DMS153 treated with DMSO at 0.1 percent for 48 hours (cell line): ENCODE measurements at regions not wholly inside any gene's neighbourhood (a gene's known extent, or its start where the extent isn't known, plus 50 kb on each side); places are given as distances from the start of the nearest gene placed in this dataset.
"Not testable (repeated sequence)": the region's sequence is repeated elsewhere in the genome, so short reads cannot be mapped to it uniquely, and the experiment has no call there.

Experiments
- DNase-seq: peaks from one replicate; lab custom pipeline; 2025; ENCODE audit not compliant: unreplicated experiment; lab: John Stamatoyannopoulos, UW

DNA sequence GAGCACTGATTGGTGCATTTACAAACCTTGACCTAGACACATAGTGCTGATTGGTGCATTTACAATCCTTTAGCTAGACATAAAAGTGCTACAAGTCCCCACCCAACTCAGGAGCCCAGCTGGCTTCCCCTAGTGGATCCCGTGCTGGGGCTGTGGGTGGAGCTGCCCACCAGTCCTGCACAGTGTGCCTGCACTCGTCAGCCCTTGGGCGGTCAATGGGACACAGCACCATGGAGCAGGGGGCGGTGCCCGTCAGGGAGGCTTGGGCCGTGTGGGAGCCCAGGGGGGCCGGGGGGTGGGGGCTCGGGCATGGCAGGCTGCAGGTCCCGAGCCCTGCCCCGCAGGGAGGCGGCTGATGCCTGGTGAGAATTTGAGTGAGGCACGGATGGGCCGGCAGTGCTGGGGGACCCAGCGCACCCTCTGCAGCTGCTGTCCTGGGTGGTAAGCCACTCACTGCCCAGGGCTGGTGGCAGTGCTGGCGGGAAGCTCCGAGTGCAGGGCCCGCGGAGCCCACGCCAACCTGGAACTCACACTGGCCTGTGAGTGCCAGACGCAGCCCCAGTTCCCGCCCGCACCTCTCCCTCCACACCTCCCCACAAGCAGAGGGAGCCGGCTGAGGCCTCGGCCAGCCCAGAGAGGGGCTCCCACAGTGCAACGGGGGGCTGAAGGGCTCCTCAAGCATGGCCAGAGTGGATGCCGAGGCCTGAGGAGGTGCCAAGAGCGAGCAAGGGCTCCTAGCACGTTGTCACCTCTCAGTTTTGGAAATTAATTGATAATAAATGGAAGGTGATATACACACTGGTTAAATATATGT lies 207.7 kb downstream of the RAP2B start:
- no peak for DNase-seq

DNA sequence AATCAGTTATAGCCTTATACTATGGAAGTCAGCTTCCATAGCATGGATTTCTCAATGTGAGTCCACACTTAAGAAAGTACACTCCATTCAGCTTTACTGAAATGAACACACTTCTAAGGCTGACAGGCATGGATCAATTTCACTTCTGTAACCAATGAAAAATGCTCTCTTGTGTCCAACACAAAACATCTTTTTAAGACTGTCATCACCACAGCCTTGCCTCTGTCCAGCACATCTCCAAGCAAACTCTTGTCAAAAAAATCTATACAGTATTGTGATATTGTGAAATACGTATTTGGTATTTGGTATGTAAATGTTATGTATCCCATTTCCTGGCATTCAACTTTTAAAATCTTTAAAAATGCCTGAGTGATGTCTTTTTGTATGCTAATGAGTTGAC lies 208.7 kb downstream of the RAP2B start:
- DNase-seq = no peak

DNA sequence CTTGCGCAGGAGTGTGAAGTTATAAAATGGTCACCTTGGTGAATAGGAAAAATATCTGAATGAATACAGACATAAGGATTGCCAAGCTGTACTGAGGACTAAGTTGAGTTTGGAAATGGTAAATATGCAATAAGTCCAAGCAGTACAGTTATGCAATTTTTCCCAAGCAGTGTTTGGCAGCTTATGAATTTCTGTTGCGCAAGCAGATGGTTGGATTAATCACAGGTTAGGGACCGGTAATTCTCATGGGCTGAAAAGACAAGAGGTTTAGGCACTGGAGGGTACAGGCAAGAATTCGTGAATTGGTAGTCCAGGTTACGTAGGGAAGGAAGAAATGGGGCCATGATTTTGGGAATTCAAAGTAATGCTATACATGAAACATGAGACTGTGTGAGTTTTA lies 210.3 kb downstream of the RAP2B start:
- no peak for DNase-seq

DNA sequence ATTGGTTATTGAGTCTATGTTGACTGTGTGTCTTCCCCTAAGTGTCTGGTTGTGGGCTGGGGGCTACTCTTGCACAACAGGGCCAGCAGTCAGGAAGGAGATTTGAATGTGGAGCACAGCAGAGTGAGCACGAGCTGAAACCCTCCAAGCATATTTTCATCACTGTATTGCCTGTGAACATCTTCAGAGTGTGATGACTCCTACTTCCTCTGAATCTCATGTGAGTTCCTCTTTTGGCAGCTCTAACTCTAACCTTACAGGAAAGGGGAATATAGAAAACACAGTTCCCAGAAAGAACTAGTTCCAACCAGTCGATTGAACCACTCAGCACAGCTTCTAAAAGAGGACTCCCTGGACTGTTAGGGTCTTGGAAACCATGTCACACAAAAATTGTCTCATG lies 211.6 kb downstream of the RAP2B start:
- DNase-seq = no peak

DNA sequence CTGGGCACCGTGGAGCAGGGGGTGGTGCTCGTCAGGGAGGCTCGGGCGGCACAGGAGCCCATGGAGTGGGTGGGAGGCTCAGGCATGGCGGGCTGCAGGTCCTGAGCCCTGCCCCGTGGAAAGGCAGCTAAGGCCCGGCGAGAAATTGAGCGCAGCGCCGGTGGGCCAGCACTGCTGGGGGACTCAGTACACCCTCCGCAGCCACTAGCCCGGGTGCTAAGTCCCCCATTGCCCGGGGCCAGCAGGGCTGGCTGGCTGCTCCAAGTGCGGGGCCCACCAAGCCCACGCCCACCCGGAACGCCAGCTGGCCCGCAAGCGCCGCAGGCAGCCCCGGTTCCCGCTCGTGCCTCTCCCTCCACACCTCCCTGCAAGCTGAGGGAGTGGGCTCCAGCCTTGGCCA lies 216.3 kb downstream of the RAP2B start:
- not testable (repeated sequence) for DNase-seq

DNA sequence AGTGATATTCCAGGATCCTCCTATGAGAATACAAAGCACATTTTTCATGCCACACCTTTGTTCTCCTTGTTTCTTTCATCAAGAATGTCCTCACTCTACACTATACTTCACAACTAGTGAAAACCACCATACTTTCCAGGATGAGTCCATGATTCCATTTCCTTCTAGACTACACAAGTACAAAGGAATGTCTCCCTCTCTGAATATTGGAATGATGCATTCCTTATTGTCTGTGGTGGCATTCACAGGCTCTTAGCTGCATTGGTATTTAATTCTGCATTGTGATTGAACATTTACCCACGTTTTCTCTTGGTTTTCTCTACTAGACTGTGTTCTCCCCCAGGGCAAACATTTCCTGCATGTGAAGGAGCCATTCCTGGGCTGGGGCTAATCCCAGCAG lies 217.5 kb downstream of the RAP2B start:
- no peak for DNase-seq

DNA sequence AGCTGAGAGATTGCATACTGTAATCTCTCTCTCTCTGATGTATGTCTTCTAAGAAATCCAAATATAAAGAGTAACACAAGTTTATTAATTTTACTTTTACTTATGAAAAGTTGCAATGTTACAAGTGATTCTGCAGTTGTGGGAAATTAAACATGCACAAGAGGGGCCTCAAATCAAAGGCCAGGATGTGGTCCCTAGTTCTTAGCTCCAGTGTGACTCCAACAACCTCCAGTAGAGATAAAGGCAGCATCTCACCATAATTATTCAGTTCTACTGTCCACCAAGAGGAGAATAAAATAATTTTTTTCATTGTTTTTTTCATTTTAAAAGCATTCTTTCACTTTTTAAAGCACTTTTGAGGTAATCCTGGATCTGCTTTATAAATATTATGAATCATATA lies 223.3 kb downstream of the RAP2B start:
- no peak for DNase-seq

DNA sequence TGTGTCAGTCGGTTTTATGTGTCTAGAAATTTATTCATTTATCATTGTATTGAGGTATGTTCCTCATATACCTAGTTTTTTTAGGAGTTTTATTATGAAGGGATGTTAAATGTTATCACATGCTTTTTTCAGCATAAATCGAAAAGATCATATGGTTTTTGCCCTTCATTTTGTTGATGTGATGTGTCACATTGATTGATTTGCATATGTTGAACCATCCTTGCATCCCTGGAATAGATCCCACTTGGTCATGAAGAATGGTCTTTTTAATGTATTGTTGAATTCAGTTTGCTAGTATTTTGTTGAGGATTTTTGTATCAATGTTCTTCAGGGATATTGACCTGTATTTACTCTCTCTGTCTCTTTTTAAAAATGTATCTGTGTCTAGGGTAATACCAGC lies 230.3 kb downstream of the RAP2B start:
- no peak for DNase-seq

DNA sequence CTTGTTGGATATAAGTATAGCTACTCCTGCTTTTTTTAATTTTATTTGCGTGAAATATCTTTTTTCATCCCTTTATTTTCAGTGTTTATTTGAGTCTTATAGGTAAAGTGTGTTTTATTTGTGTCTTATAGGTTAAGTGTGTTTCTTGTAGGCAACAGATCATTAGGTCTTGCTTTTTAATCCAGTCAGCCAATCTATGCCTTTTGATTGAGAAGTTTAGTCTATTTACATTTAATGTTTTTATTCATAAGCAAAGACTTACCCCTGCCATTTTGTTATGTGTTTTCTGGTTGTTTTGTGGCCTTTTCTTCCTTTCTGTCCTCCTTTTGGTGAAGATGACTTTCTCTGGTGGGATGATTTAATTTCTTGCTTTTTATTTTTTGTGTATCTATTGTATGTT lies 232.0 kb downstream of the RAP2B start:
- no peak for DNase-seq

DNA sequence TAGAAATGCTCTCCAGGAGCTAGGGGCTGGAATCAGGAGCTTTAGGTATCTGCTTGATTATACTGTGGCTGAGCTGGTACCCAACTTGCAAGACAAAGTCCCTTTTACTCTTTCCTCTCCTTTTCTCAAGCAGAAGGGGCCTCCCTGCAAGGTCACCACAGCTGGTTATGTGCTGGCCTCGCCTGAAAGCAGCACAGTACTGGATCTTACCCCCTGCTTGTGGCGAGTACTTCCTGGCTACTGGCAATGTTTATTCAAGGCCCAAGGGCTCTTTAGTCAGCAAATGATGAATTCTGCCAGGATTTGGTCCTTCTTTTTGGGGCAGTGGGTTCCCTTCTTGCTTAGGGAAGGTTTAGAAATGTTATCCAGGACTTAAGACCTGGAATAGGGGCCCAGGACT lies 234.6 kb downstream of the RAP2B start:
- DNase-seq = no peak

DNA sequence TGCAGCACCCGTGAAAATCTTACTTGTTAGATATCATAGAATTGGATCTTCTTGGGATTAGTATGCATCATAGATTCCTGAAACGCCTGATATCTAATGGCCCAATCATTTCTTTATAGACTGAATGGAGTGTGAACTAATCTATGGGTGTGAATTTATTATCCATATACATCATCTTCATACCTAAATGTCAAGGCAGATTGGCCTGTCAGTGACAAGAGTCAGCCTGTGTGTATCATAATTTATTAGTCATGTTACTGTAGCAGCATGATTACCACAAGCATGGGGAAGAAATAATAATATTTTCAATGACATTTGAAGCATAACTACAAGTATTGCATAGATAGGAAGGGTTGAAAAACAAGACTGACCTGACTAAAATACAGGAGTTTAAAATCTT lies 235.8 kb downstream of the RAP2B start:
- DNase-seq = no peak

DNA sequence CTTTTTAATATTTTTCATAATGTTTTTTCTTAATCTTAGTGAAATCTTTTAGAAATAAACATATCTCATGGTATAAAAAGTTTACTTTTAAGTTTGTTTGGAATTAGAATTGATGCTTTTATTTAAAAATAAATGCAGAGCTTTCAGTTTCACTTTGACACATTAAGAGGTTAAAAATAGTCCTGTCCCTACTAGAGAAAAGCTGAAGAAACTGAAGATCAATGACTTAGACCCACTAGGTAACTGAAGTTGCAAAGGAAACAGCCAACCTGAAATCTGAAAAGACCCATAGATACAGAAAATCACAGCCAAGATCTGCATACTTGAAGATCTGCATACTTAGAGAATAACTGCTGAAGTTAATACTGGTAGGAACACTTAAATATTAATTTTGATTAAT lies 237.6 kb downstream of the RAP2B start:
- no peak for DNase-seq

DNA sequence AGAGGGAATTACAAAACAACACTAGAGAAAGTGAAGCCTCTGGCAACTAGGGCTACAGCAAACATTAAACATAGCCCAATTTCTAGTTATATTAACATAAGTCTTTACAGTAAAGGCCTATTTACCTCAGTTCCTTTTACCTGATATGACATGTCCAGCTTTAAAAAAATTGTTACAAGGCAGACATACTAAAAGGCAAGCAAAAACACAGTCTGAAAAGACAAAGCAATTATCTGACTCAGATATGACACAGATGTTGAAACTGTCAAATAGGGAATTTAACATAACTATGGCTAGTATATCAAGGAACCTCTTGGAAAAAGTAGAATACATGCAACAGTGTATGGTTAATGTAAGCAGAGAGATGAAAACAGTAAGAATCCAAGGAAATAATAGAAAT lies 238.6 kb downstream of the RAP2B start:
- DNase-seq = no peak

DNA sequence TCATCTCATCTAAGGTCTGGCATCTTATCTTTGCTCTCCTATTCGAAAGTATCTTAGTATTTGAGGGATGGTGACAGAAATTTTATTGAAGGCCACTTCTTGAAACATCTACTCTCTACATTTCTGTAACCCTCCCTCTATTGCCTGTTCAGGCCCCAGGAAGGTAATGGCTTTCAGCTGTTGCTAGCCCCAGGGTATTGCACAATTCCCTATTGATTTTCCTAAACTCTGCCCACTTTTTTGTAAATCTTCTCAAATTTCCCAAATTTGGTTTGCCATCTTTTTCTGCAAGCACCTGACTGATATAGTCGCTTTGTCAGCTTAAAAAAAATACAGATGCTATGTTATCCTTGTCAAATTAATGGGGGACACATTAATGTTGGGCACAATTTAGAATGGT lies 242.1 kb downstream of the RAP2B start:
- DNase-seq = no peak

DNA sequence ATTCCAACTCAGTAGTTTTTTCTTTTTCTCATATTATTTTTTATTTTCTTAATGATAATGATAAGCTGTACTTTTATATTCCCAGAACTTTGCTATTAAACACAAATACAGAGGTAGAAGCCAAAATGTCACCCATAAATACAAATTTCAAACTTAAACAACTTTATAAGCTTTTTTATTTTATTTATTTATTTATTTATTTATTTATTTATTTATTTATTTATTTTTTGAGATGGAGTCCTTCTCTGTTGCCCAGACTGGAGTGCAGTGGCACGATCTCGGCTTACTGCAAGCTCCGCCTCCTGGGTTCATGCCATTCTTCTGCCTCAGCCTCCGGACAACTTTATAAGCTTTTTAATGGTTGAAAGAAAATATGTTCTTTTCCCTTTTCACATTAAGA lies 243.3 kb downstream of the RAP2B start:
- DNase-seq = not testable (repeated sequence)

DNA sequence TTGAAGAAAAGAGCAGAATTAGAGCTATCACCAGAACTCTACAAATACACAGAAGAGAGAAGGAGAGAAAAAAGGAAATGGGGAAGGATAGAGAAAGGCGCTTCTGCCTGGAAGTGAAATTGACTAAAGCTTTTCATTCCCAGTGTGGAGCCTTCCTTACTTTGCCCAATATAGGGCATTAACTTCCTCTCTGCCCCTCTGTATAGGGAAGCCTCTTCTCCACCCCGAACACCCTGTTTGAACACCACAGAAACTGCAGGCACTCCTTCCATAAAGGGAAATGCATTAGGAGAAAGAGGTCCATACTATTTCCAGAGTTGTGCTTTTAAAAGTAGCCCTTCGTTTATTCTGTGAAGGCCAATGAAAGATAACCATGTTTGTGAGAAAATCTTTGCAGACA lies 248.5 kb downstream of the RAP2B start:
- no peak for DNase-seq

DNA sequence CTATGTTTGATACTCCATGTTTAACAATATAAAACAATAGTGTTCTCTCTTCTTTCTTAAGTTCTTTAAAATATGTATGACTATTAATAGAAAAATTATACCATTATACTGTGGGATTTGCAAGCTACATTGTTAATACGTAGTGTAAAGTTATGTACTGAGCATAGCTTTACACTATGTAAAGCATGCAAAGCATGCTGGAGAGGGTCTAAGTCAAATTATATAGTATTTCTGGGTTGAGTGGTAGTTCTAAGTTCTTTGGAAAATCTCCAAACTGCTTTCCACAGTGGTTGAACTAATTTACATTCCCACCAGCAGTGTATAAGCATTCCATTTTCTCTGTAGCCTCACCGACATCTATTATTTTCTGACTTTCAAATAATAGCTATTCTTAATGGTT lies 253.0 kb downstream of the RAP2B start:
- no peak for DNase-seq

DNA sequence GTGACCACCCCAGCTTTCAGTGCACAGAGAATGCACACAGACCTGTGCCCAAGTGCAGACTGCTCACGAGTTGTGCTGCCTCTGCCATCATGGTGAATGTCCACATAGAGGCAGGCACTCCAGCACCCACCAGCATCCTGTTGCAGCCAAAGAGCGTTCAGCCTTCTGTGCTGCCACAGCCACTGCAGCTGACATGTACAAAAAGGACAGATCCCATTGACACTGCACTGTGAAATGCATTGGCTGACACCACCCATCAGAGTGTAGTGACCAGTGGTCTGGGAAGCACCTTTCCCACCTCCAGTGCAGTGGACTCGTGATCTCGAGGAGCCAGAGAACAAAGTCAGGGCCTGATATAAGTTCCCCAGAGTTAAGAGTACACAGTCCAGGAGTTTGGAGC lies 260.3 kb downstream of the RAP2B start:
- DNase-seq = no peak

DNA sequence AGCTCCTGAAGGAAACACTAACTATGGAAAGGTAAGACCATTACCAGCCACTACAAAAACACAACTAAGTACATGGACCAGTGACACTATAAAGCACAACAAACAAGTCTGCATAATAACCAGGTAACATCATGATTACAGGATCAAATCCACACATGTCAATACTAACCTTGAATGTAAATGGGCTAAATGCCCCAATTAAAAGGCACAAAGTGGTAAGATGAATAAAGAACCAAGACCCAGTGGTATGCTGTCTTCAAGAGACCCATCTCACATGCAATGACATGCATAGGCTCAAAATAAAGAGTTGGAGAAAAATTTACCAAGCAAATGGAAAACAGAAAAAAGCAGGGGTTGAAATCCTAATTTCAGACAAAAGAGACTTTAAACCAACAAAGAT lies 261.8 kb downstream of the RAP2B start:
- DNase-seq = not testable (repeated sequence)

DNA sequence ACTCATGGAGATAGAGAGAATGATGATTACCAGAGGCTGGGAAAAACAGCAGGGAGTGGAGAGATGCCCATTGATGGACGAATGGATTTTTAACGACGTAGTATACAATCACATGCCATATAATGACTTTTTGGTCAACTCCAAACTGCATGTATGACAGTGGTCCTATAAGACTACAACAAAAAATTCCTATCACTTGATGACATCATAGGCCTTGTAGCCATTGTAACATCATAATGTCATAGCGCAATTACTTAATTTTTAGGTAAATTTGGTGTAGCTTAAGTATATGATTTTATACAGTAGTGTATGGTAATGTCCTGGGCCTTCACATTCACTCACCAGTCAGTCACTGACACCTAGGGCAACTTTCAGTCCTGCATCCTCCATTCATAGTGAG lies 264.3 kb downstream of the RAP2B start:
- DNase-seq = no peak

DNA sequence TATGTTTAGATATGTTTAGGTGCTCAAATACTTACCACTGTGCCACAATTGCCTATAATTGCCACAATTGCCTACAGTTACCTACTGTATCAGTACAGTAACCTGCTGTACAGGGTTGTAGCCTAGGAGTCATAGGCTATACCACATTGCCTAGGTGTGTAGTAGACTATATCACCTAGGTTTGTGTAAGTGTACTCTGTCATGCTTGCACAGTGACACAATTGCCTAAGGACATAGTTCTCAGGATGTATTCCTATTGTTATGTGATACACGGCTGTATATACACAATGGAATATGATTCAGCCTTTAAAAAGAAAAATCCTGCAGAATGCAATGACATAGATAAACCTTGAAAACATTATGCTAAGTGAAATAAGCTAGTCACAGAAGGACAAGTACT lies 264.8 kb downstream of the RAP2B start:
- DNase-seq = no peak

DNA sequence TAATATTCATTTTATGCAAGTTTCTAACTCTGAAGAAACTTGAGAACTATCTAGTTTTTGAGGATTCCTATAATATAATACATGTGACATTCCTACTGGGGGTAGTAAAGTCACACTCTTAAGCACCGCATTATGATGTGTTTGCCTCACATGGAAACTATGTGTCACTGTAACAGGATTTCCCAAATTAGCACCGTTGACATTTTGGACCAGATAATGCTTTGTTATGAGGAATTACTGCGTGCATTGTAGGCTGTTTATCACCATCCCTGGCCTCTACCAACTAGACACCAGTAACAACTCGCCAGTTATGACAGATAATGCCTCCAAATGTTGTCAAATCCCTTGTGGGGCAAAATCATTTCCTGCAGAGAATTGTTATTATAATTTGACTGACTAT lies 267.8 kb downstream of the RAP2B start:
- DNase-seq = no peak

DNA sequence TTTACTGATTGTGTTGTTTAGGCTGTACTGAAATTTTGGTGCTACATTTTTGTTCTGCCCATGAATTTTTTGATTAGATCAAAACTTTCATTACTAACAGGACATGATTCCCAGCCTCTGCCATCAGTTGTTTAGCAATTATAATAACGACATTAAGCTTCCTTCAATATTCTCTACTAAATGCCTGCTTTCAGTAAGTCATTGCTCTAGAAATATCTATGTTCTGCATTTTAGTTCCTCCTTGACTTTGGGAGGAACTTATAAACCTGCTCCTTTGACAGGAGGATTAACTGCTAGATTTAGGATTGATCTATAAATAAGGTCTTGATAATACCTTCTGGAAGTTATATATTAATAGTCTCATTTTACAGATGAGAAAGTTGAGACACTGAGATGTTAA lies 269.1 kb downstream of the RAP2B start:
- DNase-seq = no peak
